ENCODE measurements at regions not wholly inside any gene's neighbourhood (a gene's known extent, or its start where the extent isn't known, plus 50 kb on each side); places are given as distances from the start of the nearest gene placed in this dataset.

DNA sequence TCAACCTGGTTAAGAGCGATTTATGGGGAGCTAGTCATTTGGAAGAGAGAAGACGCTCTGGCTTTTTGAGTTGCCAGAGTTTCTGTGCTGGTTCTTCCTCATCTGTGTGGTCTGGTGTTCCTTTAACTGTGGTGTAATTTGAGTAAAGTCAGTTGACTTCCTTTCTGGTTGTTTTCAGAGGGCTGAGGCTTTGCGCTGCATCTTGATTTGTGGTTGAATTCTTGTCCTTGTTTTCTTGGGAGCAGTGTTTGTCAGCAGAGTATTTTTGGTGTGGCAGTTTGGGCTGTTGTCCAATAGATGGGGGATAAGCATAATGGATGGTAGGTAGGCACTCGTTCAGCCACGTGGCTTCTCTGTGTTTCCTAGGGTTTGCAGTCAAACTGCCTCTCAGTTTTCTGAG, 2143.2 kb upstream of the TENM3 start:
- no peaks in the 10 kb centered on the region for H3K27me3 ChIP-seq (ENCODE audit: control insufficient read depth, insufficient read depth, low read length)
- no peak overlapping the region for H3K4me3 ChIP-seq (ENCODE audit: low read length)
- no peaks in the 10 kb centered on the region for H3K36me3 ChIP-seq (ENCODE audit: insufficient read depth, low read length)
- no peak overlapping the region for H3K9ac ChIP-seq (ENCODE audit: low read depth, low read length)
- H3K4me2 ChIP-seq (ENCODE audit: low read length) = no peak overlapping the region
- H3K9me3 ChIP-seq (replicated peaks; ENCODE audit: low read length) = peaks cover 8% of the 10 kb centered on the region
- H3K4me1 ChIP-seq (ENCODE audit: control insufficient read depth, insufficient read depth, low read length) = no peaks in the 10 kb centered on the region

DNA sequence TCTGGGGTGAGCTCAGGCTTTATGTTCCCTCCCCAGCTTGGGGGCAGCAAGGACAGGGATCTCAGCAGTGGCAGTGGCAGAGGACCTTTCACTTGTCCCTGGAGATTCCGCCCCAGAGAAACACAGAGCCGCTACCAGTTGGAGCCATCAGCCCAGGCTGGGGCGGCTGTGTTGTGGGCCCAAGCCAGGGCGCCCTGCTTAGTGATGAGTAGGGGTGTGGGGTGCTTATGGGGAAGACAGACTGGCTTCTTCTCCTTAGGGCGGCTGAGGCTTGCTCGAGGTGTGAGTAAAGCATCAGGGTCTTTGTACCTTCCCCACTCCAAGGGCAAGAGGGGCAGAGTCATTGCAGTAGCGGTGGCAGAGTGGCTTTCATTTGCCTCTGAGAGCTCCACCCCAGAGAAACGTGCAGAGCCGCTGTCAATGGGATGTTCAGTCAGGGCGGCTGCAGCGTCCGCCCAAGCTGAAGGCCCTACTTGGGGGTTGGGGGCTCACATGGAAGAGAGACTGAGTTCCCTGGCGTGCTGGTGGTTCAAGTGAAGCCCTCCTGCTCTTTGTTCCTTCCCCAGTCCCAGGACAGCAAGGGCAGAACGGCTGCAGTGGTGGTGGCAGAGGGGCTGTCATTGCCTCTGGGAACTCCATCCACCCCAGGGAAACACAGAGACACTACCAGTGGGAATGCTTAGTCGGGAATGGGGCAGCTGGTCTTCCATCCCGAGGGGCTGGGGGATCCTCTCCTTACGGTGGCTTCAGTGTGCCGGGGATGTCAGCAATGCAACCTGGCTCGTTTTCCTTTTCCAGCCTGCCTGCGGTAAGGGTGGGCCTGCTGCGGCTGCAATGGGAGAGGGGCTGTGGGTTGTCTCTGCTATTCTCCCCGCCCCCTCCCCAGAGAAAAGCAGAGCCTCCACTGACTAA, 2142.5 kb upstream of the TENM3 start:
- H3K9ac ChIP-seq (ENCODE audit: low read depth, low read length) = no peak overlapping the region
- H3K4me2 ChIP-seq (ENCODE audit: low read length) = no peak overlapping the region
- H3K27me3 ChIP-seq (ENCODE audit: control insufficient read depth, insufficient read depth, low read length) = no peaks in the 10 kb centered on the region
- H3K4me3 ChIP-seq (ENCODE audit: low read length) = no peak overlapping the region
- peaks cover 8% of the 10 kb centered on the region for H3K9me3 ChIP-seq (replicated peaks; ENCODE audit: low read length)
- no peaks in the 10 kb centered on the region for H3K4me1 ChIP-seq (ENCODE audit: control insufficient read depth, insufficient read depth, low read length)
- no peaks in the 10 kb centered on the region for H3K36me3 ChIP-seq (ENCODE audit: insufficient read depth, low read length)

DNA sequence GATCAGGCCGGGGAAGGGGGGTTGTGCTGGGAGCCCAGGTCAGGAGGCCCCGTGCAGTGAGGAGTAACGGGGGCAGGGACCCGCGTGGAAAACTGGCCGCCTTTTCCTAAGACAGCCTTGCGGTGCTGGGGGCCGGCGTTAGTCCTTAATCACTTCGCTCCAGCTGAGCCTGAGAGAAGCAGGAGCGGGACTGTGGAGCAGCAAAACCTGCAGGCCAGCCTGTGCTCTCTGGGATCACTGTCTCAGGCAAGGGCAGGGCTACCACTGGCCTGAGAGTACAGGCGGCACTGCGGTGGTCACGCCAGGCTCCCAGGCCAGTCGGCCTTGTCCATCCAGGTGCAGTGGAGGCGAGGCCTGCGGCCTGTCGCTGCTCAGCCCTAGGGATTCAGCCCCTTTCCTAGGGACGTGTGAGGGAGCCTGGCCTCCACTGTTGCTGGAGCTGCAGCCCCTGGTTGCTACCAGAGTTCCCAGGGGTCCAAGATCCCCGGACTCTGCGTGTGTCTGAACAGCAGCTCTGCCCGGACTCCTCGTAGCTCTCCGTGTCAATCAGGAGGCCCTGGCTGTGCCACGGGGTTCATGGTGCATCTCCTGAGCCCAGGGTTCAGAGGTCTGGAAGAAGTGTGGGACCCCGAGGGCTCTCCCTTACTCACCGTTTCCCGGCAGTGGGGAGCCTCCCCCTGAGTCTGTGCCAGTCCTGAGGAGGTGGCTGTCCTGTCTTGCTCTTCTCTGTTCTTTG, 2141.7 kb upstream of the TENM3 start:
- Histone ChIP-seq H3K4me3 (ENCODE audit: low read length) (no peak overlapping the region), H3K9me3 (replicated peaks; ENCODE audit: low read length) (peaks cover 8% of the 10 kb centered on the region), H3K36me3 (ENCODE audit: insufficient read depth, low read length) (no peaks in the 10 kb centered on the region), H3K4me2 (ENCODE audit: low read length) (no peak overlapping the region), H3K4me1 (ENCODE audit: control insufficient read depth, insufficient read depth, low read length) (no peaks in the 10 kb centered on the region), H3K9ac (ENCODE audit: low read depth, low read length) (no peak overlapping the region), H3K27me3 (ENCODE audit: control insufficient read depth, insufficient read depth, low read length) (no peaks in the 10 kb centered on the region)

DNA sequence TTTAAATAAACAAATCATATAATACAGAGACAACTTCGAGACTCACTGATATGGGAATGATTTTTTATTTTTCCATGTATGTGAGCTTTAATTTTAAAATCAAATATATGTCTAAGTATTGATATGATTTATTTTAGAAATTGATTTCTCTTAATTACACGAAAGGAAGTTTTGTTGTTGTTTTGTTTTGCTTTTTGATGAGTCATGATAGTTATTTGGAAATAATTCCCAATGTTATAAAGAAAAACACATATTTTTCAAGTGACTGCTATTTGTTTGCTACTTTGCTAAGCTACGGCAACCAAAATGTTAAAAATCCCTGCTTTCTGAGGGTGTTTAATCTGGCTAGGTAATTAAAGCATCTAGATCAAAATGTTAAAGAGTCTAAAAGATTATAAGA, 2139.4 kb upstream of the TENM3 start:
- no peaks in the 10 kb centered on the region for H3K4me1 ChIP-seq (ENCODE audit: control insufficient read depth, insufficient read depth, low read length)
- peaks cover 8% of the 10 kb centered on the region for H3K9me3 ChIP-seq (replicated peaks; ENCODE audit: low read length)
- no peak overlapping the region for H3K4me2 ChIP-seq (ENCODE audit: low read length)
- no peak overlapping the region for H3K9ac ChIP-seq (ENCODE audit: low read depth, low read length)
- no peaks in the 10 kb centered on the region for H3K27me3 ChIP-seq (ENCODE audit: control insufficient read depth, insufficient read depth, low read length)
- H3K4me3 ChIP-seq (ENCODE audit: low read length) = no peak overlapping the region
- no peaks in the 10 kb centered on the region for H3K36me3 ChIP-seq (ENCODE audit: insufficient read depth, low read length)

DNA sequence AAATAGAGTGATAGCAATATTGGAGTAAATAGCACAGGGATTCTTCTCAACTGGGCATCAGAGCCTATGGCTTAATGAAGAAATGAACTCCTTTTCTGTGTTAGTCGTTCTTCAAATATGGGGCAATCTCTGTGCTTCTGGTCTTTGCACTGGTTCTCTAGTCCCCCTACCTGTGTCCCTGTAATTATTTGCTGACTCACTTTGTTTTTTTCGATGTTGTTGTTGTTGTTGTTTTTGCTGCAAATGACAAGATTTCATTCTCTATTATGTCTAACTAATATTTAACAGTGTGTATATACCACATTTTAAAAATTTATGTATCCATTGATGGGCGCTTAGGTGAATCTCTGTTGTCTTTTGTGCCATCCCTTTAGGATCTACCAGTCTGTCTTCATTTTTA, 2137.8 kb upstream of the TENM3 start:
- peaks cover 5% of the 10 kb centered on the region for H3K9me3 ChIP-seq (replicated peaks; ENCODE audit: low read length)
- H3K36me3 ChIP-seq (ENCODE audit: insufficient read depth, low read length) = no peaks in the 10 kb centered on the region
- no peak overlapping the region for H3K4me3 ChIP-seq (ENCODE audit: low read length)
- H3K27me3 ChIP-seq (ENCODE audit: control insufficient read depth, insufficient read depth, low read length) = no peaks in the 10 kb centered on the region
- no peaks in the 10 kb centered on the region for H3K4me1 ChIP-seq (ENCODE audit: control insufficient read depth, insufficient read depth, low read length)
- H3K4me2 ChIP-seq (ENCODE audit: low read length) = no peak overlapping the region
- H3K9ac ChIP-seq (ENCODE audit: low read depth, low read length) = no peak overlapping the region

DNA sequence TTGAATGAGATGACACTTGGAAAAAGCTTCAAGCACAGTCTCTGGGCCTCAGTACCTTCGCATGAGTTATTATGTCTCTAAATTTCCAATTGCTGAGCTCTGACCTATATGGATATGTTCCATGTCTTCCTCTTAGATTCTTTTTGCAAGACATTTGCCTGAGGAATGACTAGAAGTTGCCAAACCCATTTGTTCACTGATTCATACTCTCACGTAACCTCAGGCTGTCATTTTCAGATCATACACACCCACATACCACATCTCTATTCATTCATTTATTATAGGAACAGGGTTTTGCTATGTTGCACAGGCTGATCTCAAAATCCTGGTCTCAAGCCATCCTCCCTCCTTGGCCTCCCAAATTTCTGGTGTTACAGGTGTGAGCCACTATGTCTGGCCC, 2137.1 kb upstream of the TENM3 start:
- no peak overlapping the region for H3K9ac ChIP-seq (ENCODE audit: low read depth, low read length)
- no peak overlapping the region for H3K4me2 ChIP-seq (ENCODE audit: low read length)
- H3K27me3 ChIP-seq (ENCODE audit: control insufficient read depth, insufficient read depth, low read length) = no peaks in the 10 kb centered on the region
- no peaks in the 10 kb centered on the region for H3K36me3 ChIP-seq (ENCODE audit: insufficient read depth, low read length)
- H3K4me1 ChIP-seq (ENCODE audit: control insufficient read depth, insufficient read depth, low read length) = no peaks in the 10 kb centered on the region
- no peak overlapping the region for H3K4me3 ChIP-seq (ENCODE audit: low read length)
- H3K9me3 ChIP-seq (replicated peaks; ENCODE audit: low read length) = no peaks in the 10 kb centered on the region

DNA sequence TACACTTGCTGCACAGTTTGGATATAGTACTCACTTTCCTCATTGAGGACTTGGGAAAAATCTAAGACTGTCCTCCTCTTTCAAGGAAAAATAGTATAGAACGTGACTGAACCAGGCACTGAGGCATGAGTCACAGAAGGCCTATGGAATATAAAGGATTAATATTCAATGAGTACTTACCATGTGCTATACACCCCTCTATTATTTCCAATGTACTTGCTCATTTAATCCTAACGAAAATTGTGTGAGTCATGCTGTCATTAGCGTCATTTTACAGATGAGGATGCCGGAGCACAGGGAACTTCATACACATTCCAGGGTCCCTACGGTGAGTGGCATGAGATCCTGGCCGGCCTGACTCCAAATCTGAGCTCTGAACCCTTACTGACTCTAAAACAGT, 2136.2 kb upstream of the TENM3 start:
- Histone ChIP-seq H3K4me3 (ENCODE audit: low read length) (no peak overlapping the region), H3K36me3 (ENCODE audit: insufficient read depth, low read length) (no peaks in the 10 kb centered on the region), H3K27me3 (ENCODE audit: control insufficient read depth, insufficient read depth, low read length) (no peaks in the 10 kb centered on the region), H3K9me3 (replicated peaks; ENCODE audit: low read length) (peaks cover 2% of the 10 kb centered on the region), H3K9ac (ENCODE audit: low read depth, low read length) (no peak overlapping the region), H3K4me1 (ENCODE audit: control insufficient read depth, insufficient read depth, low read length) (no peaks in the 10 kb centered on the region), H3K4me2 (ENCODE audit: low read length) (no peak overlapping the region)

DNA sequence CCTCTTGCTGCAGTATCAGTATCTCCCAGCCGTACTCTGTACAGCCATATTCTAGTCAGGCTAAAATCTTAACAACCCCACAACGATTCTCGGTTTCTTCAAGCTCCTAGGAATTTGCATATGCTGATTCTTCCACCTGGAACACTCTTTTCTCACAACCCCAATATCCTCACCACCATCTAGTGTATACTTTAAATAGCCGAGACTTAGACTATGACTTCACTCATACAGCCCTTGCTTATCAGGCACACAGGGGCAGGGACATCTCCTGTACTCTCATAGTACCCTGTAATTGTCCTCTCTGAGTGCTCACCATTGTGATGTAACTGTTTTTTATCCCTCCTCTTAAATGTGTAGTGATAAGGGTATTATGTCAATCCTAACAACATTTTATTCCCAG, 2126.4 kb upstream of the TENM3 start:
- no peaks in the 10 kb centered on the region for H3K4me1 ChIP-seq (ENCODE audit: control insufficient read depth, insufficient read depth, low read length)
- H3K27me3 ChIP-seq (ENCODE audit: control insufficient read depth, insufficient read depth, low read length) = no peaks in the 10 kb centered on the region
- no peak overlapping the region for H3K4me3 ChIP-seq (ENCODE audit: low read length)
- H3K36me3 ChIP-seq (ENCODE audit: insufficient read depth, low read length) = no peaks in the 10 kb centered on the region
- no peak overlapping the region for H3K9ac ChIP-seq (ENCODE audit: low read depth, low read length)
- H3K4me2 ChIP-seq (ENCODE audit: low read length) = no peak overlapping the region
- peaks cover 3% of the 10 kb centered on the region for H3K9me3 ChIP-seq (replicated peaks; ENCODE audit: low read length)

DNA sequence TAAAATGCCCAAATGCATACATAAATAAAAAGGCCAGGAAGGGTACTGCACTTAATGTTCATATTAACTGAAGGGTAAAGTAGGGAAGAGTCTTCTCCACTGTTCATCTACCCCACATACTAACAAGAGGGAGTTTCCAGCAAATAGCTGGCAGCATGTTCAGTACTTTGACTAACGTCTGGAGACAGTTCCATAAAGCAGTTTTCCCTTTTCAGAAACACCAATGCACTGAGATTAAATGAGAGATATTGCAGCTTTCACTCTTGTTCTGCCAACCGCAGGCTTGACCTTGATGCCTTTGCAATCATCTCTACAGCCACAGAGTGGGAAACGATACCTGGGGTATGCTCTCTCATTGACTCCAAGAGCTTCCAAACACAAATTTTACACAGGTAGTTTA, 2123.1 kb upstream of the TENM3 start:
- Histone ChIP-seq H3K36me3 (ENCODE audit: insufficient read depth, low read length) (no peaks in the 10 kb centered on the region), H3K27me3 (ENCODE audit: control insufficient read depth, insufficient read depth, low read length) (no peaks in the 10 kb centered on the region), H3K4me3 (ENCODE audit: low read length) (no peak overlapping the region), H3K4me1 (ENCODE audit: control insufficient read depth, insufficient read depth, low read length) (no peaks in the 10 kb centered on the region), H3K9me3 (replicated peaks; ENCODE audit: low read length) (no peaks in the 10 kb centered on the region), H3K4me2 (ENCODE audit: low read length) (no peak overlapping the region), H3K9ac (ENCODE audit: low read depth, low read length) (no peak overlapping the region)

DNA sequence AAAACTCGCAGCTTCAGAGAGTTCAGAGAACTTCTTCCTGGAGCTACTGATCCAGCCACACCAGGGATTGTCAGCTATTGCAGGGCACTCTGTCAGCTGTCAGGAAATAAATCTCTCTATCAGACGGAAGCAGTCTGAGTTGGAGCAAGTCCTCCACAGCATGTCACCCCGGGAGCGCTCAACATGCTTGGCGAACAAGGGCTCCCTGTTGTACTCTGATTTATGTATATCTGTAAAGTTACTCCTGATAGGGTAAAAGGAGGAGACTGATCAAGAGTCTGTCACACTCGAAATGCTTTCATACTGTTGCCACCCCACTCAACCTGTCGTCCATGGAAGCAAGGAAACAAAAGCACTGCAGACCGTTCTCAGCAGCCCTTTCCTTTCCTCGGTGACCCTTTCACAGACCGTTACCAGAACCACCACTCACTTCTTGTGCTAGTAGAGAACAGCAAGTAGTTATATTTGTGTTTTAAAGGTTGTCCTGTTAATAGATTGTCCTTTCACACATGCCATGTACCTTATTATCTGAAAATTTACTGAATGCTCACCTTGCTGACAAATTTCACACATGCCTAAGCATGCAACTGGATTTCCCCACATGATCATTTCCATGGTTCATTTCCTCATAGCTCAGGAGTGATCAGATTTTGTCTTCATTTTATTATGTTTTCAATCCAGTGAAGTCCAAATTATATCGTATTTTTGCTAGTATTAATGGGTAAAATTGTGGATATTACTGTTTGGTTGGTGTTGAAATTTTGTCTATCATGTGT, 2108.9 kb upstream of the TENM3 start:
- no peaks in the 10 kb centered on the region for H3K4me1 ChIP-seq (ENCODE audit: control insufficient read depth, insufficient read depth, low read length)
- no peak overlapping the region for H3K4me2 ChIP-seq (ENCODE audit: low read length)
- H3K4me3 ChIP-seq (ENCODE audit: low read length) = no peak overlapping the region

DNA sequence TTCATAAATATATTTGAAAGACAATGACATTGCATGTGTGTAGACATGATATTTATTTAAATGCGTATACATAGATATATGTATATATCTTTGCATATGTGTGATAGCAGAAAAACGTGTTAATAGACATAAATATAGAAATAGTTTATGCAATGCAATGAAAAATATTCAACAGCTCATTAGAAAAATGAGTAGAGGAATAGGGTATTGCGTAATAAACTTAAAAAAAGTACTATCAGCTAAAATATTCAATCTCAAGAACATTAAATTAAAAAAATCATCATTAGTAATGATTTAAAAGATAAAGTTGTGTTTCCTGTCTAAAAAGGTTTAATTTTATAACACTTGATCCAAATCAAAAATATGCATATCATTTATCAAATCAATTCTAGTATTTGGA, 2101.5 kb upstream of the TENM3 start:
- no peaks in the 10 kb centered on the region for H3K27me3 ChIP-seq (ENCODE audit: control insufficient read depth, insufficient read depth, low read length)

More for the DNA sequence above, 2108.9 kb upstream of the TENM3 start:
- Histone ChIP-seq H3K9me3 (replicated peaks; ENCODE audit: low read length) (no peaks in the 10 kb centered on the region), H3K36me3 (ENCODE audit: insufficient read depth, low read length) (no peaks in the 10 kb centered on the region), H3K9ac (ENCODE audit: low read depth, low read length) (no peak overlapping the region), H3K27me3 (ENCODE audit: control insufficient read depth, insufficient read depth, low read length) (no peaks in the 10 kb centered on the region)

More for the DNA sequence above, 2101.5 kb upstream of the TENM3 start:
- no peaks in the 10 kb centered on the region for H3K9me3 ChIP-seq (replicated peaks; ENCODE audit: low read length)
- H3K4me2 ChIP-seq (ENCODE audit: low read length) = no peak overlapping the region
- H3K36me3 ChIP-seq (ENCODE audit: insufficient read depth, low read length) = no peaks in the 10 kb centered on the region
- H3K9ac ChIP-seq (ENCODE audit: low read depth, low read length) = no peak overlapping the region
- no peak overlapping the region for H3K4me3 ChIP-seq (ENCODE audit: low read length)
- H3K4me1 ChIP-seq (ENCODE audit: control insufficient read depth, insufficient read depth, low read length) = no peaks in the 10 kb centered on the region
